GM21786 (cell line): ENCODE measurements at regions not wholly inside any gene's neighbourhood (a gene's known extent, or its start where the extent isn't known, plus 50 kb on each side); places are given as distances from the start of the nearest gene placed in this dataset.
"Not testable (repeated sequence)": the region's sequence is repeated elsewhere in the genome, so short reads cannot be mapped to it uniquely, and the experiment has no call there.

Experiments
- ATAC-seq: cut with Tn5 transposase; IDR thresholded peaks from one replicate; pipeline ENCODE4 v1.9.1; 2021; ENCODE audit not compliant: unreplicated experiment

DNA sequence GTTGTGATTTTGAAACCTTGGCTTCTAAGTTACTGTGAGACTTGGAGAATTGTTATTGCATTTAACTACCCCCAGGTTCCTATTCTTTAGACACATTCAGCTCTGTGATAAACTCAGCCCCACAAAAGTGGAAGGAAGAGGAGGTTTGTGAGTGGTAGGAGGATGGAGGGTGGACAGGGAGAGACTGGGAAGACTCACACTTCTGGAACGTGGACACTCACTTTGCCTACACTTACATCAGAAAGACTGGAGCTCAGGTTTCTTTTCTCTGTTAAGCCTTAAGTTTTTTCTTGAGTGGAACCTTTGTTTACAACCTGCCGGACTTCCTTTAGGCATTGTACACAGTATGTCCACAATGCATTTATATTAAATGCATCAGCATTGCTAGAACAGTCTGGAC is 99.0 kb downstream of the AREG start:
- no peak for ATAC-seq

DNA sequence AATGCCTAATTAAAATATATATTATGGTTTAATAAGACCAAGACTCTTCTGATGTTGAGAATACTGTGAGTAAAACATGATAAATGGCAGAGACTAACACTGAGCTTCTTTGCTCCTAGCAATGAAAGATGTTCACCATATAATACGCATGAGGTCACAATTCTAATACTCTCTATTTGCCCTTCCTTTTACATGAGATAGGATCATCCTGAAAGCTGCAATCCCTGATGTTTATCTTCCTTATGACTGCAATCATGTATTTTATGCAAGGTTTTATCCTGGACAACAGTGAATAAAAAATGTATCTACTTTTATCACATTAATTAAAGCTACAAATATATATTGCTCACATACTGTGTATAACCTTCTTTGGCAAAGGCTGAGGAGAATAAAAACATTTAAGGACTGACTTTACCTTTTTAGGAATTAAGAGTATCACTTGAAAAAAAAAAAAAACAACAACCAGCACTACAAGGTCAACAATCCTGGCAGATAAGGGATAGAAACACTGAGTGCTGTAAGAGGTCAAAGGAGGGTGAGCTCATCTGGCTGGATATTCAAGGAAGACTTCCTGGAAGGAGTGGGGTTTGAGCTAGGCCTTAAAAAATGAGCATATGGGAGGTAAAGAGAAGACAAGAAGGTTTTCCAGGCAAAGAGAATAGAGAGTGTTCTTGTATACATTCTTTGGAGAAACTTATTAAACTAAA is 99.9 kb downstream of the AREG start:
- ATAC-seq = no peak

DNA sequence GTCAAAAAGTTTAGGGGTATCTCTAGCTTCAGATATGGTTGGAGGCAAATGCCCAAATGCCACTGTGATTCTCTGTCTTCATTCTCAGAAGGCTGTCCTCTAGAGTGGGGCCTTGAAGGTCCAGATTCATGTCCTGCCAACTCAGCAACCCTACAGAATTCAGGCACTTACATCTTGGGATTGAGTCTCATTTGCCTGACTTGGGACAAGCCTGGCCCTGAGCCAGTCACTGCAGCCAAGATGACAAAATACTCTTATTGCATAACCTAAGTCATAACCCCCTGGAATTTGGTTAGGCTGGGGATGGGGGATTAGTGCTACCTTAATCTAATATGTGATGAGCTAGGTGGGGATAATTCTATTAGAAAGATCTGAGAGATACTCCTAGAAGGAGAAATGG is 100.5 kb downstream of the AREG start:
- no peak for ATAC-seq

DNA sequence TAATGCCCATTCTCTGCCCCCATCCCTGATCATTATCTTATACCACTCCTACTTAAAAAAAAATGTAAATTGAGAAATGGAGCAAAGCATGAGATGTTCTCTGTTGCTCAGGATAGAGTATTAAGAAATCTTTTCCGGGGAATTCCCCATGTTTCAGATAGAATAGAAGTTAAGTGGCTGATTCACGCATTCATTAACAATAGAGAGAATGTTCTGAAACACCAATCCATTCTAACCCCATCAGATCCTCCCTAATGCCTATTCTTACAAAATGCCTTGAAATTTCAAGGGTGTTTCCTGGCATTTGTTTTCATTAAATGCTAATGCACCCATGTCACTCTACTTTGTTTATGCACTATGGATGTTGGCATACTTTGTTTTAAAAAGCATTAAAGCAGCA is 101.1 kb downstream of the AREG start:
- ATAC-seq = no peak

DNA sequence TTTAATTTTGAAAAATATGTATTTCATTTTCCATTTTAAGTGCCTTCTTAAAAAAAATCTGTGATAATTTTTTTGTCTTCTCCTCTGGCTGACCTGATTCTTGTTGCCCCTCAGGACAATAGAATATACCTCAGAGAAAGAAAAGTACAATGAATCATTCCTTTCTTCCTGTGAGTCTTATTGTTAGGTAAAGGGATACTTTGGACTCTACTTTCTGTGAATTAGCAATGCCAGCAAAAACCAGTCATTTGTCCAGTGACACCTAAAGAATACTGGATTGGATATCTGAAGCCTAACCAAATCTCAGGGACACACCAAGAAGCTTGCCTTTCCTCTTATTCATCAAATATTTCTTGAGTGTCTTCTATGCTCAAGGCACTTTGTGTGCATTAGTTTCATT is 102.1 kb downstream of the AREG start:
- ATAC-seq = no peak

DNA sequence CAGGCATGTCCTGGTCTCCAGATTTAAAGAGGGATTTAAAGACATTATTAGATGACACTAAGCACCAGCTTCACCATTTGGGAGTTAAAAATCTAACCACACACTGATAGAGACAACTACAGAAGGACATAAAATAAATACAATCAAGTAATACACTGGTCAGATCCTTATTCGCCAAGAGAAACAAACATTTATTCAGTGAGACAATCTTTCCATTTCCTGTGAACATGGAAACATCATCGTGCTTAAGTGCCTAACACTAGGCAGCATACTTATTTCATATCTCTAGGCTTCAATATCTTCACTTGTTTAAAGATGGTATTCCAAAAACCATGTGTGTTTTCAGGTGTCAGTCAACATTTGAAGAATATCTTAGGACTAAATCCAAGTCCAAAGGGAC is 103.6 kb downstream of the AREG start:
- no peak for ATAC-seq

DNA sequence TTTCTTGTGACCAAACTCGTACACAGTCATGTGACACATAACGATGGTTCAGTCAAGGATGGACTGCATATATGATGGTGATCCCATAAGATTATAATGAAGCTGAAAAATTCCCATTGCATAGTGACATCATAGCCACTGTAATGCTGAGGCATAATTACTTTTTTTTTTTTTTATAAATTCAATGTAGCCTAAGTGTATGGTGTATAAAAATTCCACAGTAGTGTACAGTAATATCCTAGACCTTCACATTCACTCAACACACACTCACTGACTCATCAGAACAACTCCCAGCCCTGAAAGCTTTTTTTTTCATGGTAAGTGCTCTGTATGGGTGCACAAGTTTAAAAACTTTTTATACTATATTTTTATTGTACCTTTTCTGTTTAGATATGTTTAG is 105.0 kb downstream of the AREG start:
- ATAC-seq = no peak

DNA sequence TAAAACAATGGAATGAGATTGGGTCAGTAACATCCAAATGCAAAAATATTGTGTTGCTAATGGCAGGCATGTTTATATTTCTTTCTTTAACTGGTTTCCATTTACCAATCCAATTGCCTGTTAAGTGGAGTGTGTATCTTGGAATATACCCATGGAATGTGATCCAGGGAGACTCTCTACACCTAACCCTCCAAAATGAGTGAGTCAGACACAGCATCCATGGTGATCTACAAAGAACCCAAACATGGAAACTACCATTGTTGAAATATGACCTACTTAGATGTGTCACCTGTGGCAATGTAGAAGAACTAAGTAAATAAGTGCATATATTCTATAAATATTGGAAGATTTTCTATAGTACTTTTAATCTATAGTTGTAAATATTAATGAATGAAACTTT is 110.3 kb downstream of the AREG start:
- ATAC-seq = no peak

DNA sequence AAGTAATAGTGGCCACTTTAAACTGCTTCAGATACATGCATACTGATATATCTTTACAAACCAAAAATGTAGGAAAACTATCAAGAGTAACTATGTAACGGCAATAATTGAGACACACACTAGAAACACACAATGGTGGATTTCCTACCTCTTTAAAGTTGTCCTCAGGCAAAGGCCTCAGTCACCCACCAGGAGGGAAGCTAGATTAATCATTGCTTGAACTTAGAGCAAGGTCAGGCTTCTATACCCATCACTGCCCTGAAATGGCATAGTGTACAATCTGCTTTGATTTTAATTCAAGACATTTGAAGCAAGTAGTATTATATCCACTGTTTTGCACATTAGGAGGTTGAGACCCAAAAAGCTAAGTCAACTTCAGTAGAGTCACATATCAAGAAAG is 110.9 kb downstream of the AREG start:
- ATAC-seq = no peak

DNA sequence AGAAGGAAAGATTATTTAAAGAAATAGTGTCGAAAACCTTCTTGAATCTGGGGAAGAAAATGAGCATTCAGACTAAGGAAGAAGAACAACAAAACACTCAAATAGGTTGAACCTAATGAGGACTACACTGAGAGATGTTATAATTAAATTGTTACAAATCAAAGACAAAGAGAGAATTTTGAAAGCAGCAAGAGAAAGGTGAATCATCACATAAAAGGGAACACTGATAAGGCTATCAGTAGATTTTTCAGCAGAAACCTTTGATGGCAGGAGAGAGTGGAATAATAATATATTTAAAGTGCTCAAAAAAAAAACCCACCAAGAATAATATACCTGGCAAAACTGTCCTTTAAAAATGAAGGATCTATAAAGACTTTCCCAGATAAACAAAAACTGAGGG is 114.9 kb downstream of the AREG start:
- ATAC-seq = no peak

DNA sequence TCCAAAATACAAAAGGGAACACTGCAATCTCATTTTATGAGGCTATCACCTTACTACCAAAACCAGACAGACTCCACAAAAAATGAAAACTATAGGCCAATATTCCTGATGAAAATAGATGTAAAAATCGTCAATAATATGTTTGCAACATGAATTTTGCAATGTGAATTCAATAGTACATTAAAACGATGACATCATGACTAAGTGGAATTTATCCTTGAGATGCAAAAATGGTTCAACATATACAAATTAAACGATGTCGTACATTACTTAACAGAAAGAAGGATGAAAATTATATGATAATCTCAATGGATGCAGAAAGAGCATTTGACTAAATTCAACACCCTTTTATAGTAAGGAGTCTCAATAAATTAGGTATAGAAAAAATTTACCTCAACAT is 123.0 kb downstream of the AREG start:
- no peak for ATAC-seq

DNA sequence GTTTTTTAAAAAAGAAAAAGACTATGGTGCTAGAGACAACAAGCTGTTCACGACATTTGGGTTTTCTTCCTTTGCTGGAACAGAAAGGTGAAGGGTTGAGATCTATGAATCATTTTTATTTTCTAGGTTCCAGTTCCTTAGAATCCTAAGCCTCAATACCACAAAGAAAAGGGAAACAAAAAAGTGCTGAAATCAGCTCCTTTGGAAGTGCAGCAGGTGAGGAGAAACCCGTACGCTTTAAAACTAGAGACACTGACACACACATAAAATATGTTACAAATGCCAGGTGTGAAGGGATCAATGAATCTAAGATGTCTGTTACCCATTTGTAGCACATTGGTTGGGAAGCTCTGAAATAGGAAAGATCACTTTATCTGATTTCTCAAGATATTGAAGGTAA is 125.2 kb downstream of the AREG start:
- no peak for ATAC-seq

DNA sequence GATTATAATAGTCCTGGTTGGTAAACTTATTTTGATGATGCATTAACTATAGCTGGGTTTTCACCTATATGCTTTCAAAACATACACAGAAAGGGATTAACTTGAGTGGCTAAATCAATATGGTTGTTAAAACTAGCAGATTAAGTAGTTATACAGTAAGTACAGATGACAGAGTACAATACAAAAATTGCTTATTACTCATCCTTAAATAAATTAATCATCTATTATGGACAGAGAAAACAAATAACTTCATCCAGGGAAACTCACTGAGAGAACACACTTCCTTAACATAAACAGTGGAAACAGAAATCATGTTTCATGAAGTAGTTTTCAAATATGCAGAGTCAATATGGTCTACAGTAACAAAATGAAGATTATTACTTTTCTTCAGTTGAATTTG is 133.4 kb downstream of the AREG start:
- ATAC-seq = no peak

DNA sequence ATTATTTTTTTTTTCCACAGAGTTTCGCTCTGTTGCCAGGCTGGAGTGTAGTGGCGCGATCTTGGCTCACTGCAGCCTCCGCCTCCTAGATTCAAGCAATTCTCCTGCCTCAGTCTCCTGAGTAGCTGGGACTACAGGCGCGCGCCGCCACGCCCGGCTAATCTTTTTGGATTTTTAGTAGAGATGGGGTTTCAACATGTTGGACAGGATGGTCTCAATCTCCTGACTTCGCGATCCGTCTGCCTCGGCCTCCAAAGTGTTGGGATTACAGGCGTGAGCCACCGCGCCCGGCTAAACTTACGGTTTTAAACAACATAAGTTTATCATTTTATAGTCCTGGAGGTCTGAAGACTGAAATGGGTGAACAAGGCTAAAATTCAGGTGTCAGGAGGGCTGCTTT is 133.9 kb downstream of the AREG start:
- not testable (repeated sequence) for ATAC-seq

DNA sequence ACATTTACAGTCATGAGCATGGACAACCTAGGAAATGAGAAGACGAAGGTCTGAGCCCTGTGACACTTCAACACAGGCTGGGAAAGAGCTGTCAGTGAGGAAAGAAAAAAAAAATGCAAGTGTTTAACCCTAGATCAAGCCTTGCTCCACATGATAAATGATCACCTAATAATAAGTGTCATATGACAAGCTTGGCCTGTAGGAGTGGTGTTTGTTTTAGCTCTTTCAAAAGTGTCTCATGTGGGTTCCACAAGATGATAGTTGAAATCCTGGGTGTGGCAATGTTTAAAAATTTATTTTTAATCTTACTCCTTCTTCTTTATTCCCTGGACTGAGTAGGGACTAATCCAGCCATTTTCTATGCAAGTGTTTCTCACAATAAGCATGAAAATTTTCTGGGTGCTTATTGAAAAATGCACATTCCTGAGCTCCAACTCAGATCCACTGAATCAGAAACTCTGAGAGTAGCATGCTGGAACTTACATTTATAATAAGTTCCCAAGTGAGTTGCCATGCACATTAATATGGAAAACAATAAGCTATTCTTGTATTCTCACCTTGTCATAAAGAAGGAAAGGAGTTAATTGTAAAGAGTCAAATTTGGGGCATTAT is 138.3 kb downstream of the AREG start:
- ATAC-seq = no peak

DNA sequence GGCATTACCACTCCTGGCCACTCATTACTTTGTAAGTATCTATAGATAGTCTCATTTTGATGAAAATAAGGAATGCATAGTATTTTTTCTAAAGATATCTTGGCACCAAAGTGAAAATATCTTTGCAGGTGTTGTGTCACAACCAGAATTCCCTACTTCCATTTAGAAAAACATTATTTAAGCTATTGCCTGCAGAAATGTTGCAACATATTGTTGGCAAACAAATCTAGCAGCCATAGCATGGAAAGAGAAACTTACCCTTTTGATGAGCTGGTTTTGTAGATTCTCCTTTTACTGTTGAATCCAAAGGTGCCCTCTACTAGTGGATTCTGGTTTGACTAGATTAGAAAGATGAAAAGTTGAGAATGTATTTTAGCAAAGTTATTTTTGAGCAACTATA is 138.8 kb downstream of the AREG start:
- no peak for ATAC-seq

DNA sequence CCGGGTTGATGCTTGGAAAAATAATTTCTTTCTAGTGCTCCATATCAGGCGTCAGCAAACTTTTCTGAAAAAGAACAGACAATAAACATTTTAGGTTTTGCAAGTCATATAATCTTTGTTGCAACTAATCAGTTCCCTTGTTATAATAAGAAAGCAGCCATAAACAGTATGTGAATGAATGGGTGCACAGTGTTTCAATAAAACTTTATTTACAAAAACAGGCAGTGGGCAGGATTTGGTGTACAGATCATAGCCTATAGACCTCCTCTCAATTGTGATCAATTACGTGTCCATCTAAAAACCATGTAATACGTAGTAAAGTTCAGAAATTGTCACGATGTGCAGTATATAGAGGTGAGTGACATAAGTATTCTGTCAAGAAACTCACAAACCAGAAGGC is 143.4 kb downstream of the AREG start:
- no peak for ATAC-seq

DNA sequence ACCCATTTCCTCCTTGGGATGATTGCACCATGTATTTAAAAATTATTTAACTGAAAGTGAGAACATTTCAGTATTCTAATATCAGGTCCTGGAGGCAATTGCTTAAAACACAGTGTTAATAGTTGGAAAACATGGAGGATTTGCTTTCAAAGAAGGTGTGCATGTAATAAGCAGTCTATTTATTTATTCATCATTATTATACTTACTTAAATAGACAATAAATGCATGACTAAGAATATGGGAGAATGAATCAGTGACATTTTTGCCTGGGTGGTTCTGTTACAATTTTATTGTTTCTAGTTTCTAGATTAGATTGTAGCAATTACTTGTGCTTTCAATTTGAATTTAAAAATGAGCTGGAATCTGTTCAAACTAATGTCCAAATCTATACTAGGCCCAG is 145.5 kb downstream of the AREG start:
- no peak for ATAC-seq

DNA sequence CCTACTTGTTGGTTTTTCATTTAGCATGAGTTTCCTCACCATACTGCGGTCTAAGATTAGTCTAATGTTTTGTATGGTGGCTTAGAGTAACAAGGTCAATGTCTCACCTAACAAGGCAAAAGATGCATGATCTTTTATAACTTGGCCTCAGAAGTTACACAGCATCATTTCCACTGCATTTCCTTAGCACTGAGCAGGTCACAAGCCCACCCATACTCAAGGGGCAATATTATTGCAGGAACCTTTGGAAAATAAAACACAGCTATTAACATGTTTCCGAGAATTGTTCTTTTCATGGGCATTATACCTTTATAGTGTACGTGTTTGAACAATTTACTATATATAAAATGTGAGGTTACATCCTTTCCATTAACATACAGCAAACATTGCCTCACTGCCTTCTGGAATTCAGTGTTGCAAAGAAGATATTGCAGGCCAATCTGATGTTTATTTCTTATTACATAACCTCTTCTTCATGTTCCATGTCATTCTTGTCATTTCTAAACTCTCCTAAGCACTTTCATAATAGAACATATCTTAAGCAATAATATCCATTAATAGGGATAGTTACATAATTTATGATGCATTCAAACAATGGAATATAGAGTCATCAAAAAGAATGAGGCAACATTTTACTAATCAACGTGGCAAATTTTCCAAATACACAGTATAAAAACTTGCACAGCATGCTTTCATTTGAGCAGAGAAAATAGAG is 153.8 kb downstream of the AREG start:
- no peak for ATAC-seq

DNA sequence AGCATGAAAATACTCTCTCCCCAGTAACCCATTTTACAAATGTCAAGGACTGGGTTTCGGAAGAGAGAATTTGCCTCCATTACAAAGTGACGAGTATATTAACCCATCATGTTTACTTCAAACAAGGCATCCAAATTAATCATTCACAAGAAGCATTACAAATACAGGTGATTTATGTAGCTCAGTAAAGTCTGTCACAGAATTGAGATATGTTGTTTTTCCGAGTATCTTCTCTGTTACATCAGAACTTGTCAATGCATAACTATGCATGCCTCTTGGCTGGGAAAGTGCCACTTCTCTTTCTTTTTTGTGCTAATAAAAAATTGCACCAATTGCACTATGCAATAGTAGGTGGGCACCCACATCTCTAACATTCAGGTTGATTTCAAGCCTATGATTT is 158.2 kb downstream of the AREG start:
- ATAC-seq = no peak

DNA sequence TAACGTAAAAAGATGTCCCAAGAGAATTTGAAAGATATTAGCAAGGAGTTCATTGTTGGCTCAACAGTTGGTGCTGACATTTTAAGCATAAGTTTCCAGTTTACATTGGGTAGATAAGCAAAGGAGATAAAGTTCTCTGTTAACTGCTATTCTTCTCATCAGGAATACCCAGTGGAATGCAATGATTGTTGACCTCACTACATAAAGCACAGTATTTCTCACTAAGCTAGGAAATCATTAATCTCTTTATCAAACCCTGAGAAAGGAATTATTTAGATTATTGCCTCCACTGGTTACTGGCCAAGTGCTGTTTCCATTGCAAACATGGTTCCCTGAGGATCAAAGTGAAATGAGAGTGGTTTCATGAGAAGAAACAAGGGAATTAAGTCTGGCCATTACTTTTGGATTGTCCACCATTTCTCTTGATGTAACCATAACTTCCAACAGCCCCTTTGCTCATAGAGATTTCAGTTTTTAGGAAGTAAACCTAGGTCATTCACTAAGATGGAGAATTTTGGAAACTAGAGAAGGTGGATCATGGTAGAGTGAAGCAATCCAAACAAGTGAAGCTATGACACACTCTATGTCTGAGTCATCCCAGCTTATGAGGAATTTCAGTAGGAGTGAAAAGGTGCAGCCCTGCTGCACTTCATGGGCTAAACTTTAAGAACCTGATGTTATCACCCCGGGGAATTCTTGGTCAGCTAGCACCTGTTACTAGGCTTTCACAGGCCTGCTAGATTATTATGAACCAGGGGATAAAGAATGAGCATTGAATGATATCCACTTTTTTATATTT is 163.4 kb downstream of the AREG start:
- no peak for ATAC-seq

DNA sequence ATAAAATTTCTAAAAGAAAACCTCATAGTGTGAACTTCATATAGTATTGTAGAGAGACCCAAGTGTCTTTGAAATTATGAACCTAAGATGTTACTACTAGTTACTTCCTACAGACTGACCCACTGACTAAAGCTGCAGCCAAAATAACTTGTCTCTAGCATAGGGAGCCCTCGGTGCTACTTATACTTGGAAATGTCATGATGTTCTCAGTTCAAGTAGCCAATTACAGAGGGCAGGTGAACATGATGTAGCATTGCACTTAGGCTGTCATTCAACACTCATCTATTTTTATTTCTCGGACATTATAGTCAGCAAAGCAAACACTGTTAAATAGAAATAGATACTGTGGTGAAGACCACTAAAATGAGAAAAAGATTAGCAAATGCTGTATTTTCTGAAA is 165.6 kb downstream of the AREG start:
- ATAC-seq = no peak
